HEK293 (cell line): ENCODE measurements at regions not wholly inside any gene's neighbourhood (a gene's known extent, or its start where the extent isn't known, plus 50 kb on each side); places are given as distances from the start of the nearest gene placed in this dataset.
A peak's percentile ranks its signal among the peaks of the same experiment; 100 is the strongest.

Experiments
- CTCF ChIA-PET: fragments of 350-600 bp; formaldehyde crosslinking; extraction: SDS; loops from one replicate; lab custom pipeline; 2021; ENCODE audit warnings: antibody characterized with exemption; lab: Yijun Ruan, JAX
- POLR2A ChIA-PET: fragments of 300-600 bp; formaldehyde crosslinking; extraction: SDS; loops from one replicate; lab custom pipeline; 2020; ENCODE audit warnings: antibody characterized with exemption, inconsistent platforms; lab: Yijun Ruan, JAX
- H3K27ac ChIP-seq: fragments of 200-500 bp; sonication (Bioruptor generic); 2 replicates; pipeline ENCODE4 v1.5.1; 2014; ENCODE audit warnings: low read depth, low read length, control low read depth, inconsistent platforms; ENCODE audit errors: extremely low read depth
- H3K36me3 ChIP-seq, 2 experiments: fragments of 200-500 bp in 1 of 2; sonication (Bioruptor generic) in 1 of 2; 1 replicate in 1 of 2; 2 replicates in 1 of 2; pipeline ENCODE4 v1.5.1; 2014 to 2017; ENCODE audit warnings: inconsistent platforms in 2 of 2, low read length in 2 of 2; ENCODE audit not compliant: control insufficient read depth in 2 of 2, insufficient read depth in 1 of 2
- H3K4me1 ChIP-seq: fragments of 200-500 bp; sonication (Bioruptor generic); 2 replicates; pipeline ENCODE4 v1.5.1; 2014; ENCODE audit warnings: mild to moderate bottlenecking, low read length, inconsistent platforms; ENCODE audit not compliant: control insufficient read depth, insufficient read depth
- H3K4me3 ChIP-seq: 2 replicates; pipeline ENCODE4 v1.5.1; 2011; ENCODE audit warnings: low read depth, mild to moderate bottlenecking, control low read depth, low read length, moderate library complexity
- H3K9me3 ChIP-seq: fragments of 200-500 bp; sonication (Bioruptor generic); 2 replicates; pipeline ENCODE4 v1.5.1; 2014; ENCODE audit warnings: low read depth, low read length, inconsistent platforms; ENCODE audit not compliant: control insufficient read depth, insufficient read depth
- OSR2 ChIP-seq: fragments of 450-650 bp; formaldehyde crosslinking; IDR thresholded peaks from 2 replicates; pipeline ENCODE4 v1.5.1; 2016; ENCODE audit warnings: missing biosample characterization, missing genetic modification characterization
- SCRT2 ChIP-seq: fragments of 450-650 bp; formaldehyde crosslinking; IDR thresholded peaks from 2 replicates; pipeline ENCODE4 v1.5.1; 2016; ENCODE audit warnings: missing biosample characterization, missing genetic modification characterization
- SP3 ChIP-seq: fragments of 450-650 bp; formaldehyde crosslinking; IDR thresholded peaks from 2 replicates; pipeline ENCODE4 v1.5.1; 2016; ENCODE audit warnings: missing biosample characterization, missing genetic modification characterization
- ZBTB7A ChIP-seq: fragments of 450-650 bp; formaldehyde crosslinking; IDR thresholded peaks from 2 replicates; pipeline ENCODE4 v1.5.1; 2016; ENCODE audit warnings: low read depth, missing biosample characterization, missing genetic modification characterization
- ZNF114 ChIP-seq: fragments of 450-650 bp; formaldehyde crosslinking; IDR thresholded peaks from 2 replicates; pipeline ENCODE4 v1.5.0; 2017; ENCODE audit warnings: missing biosample characterization, missing genetic modification characterization
- ZNF24 ChIP-seq: fragments of 450-650 bp; formaldehyde crosslinking; IDR thresholded peaks from 2 replicates; pipeline ENCODE4 v1.5.1; 2016; ENCODE audit warnings: missing biosample characterization, missing genetic modification characterization
- ZNF302 ChIP-seq: fragments of 450-650 bp; formaldehyde crosslinking; IDR thresholded peaks from 2 replicates; pipeline ENCODE4 v1.5.1; 2016; ENCODE audit warnings: missing biosample characterization, missing genetic modification characterization, low read depth
- ZNF366 ChIP-seq: fragments of 450-650 bp; formaldehyde crosslinking; conservative IDR thresholded peaks from 2 replicates; pipeline ENCODE4 v1.5.1; 2016; ENCODE audit warnings: missing biosample characterization, missing genetic modification characterization
- ZNF37A ChIP-seq: fragments of 450-650 bp; IDR thresholded peaks from 2 replicates; pipeline ENCODE4 v1.5.1; 2018; ENCODE audit warnings: missing biosample characterization, missing genetic modification characterization
- ZNF394 ChIP-seq: fragments of 450-650 bp; formaldehyde crosslinking; IDR thresholded peaks from 2 replicates; pipeline ENCODE4 v1.5.1; 2016; ENCODE audit warnings: missing biosample characterization, missing genetic modification characterization, mild to moderate bottlenecking, moderate library complexity, borderline replicate concordance
- ZNF513 ChIP-seq: fragments of 450-650 bp; IDR thresholded peaks from 2 replicates; pipeline ENCODE4 v1.5.1; 2018; ENCODE audit warnings: missing biosample characterization, missing genetic modification characterization
- ZNF664 ChIP-seq: fragments of 450-650 bp; formaldehyde crosslinking; IDR thresholded peaks from 2 replicates; pipeline ENCODE4 v1.5.1; 2016; ENCODE audit warnings: missing biosample characterization, missing genetic modification characterization
- ZNF701 ChIP-seq: fragments of 450-650 bp; formaldehyde crosslinking; IDR thresholded peaks from 2 replicates; pipeline ENCODE4 v1.5.1; 2016; ENCODE audit warnings: missing biosample characterization, missing genetic modification characterization
- ZNF704 ChIP-seq: fragments of 450-650 bp; formaldehyde crosslinking; IDR thresholded peaks from 2 replicates; pipeline ENCODE4 v1.5.1; 2016; ENCODE audit warnings: missing biosample characterization, missing genetic modification characterization
- ZNF843 ChIP-seq: fragments of 450-650 bp; formaldehyde crosslinking; IDR thresholded peaks from 2 replicates; pipeline ENCODE4 v1.5.1; 2016; ENCODE audit warnings: missing biosample characterization, missing genetic modification characterization
- TF ChIP-seq, protein P1 (sequence below): IDR thresholded peaks from 2 replicates; pipeline ENCODE4 v1.6.1; 2011; ENCODE audit warnings: mild to moderate bottlenecking, low read depth, low read length, borderline replicate concordance
- TF ChIP-seq, protein P2 (sequence below): fragments of 450-650 bp; formaldehyde crosslinking; IDR thresholded peaks from 2 replicates; pipeline ENCODE4 v1.5.1; 2017; ENCODE audit warnings: missing biosample characterization, missing genetic modification characterization

GRCh38 chr11:95289378-95290101 is 58.5 kb upstream of the SESN3 start:
- ChIA-PET CTCF (no interaction called here), POLR2A (no interaction called here)
- no peak overlapping the region for H3K27ac ChIP-seq

DNA sequence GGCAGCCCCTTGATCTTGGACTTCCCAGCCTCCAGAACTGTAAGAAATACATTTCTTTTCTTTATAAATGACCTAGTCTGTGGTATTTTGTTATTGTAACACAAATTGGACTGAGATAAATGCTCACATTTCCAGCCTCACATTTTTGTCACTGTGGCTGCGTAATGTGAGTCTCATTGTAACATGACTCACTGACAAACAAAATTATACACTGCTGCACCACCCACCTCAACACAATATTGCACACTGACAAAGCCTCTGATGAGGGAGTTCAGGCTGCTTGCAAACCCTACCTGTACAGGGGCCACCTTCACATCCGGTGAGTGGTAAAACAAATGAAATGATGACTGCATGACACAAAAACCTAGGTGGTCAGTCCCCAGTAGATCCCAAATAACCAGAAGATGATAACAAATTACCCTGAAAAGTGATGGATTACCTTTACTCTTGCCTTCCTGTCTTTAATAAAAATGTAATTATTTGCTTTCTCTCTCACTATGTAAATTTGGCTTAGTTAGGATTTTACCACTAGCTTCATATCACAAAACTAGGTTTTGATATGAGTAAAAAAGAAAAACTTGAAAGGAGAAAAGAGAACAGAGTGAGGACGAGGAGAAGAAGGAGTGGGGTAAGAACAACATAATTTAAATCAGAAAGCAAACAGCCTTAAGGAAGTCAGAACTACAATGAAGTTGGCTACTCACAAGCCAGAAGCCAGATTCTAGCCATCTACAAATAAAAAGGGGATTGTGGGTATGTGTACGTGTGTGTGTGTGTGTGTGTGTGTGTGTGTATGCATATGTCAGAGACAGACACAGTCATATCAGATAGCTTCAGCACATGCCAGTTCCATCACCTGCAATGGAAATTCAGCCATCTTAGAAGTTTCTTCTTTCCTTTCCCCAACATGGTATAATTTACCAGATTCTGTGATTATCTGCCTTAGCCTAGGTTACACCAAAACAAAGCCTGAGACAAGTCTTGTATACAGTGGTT is 53.4 kb upstream of the SESN3 start:
- CTCF ChIA-PET: no interaction called here
- Histone ChIP-seq H3K4me3 (no peak overlapping the region), H3K36me3 (no peaks in the 10 kb centered on the region), H3K27ac (no peak overlapping the region), H3K9me3 (no peaks in the 10 kb centered on the region), H3K4me1 (no peaks in the 10 kb centered on the region)
- POLR2A ChIA-PET: interaction anchor here (0.7 kb wide), 1 partner anchor 53 kb away, joined by 3 read pairs; the partner anchor contains the start of gene SESN3
- TF ChIP-seq ZNF394 (tag by site-specific recombination): no peak
- TF ChIP-seq, protein P1, sequence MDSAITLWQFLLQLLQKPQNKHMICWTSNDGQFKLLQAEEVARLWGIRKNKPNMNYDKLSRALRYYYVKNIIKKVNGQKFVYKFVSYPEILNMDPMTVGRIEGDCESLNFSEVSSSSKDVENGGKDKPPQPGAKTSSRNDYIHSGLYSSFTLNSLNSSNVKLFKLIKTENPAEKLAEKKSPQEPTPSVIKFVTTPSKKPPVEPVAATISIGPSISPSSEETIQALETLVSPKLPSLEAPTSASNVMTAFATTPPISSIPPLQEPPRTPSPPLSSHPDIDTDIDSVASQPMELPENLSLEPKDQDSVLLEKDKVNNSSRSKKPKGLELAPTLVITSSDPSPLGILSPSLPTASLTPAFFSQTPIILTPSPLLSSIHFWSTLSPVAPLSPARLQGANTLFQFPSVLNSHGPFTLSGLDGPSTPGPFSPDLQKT: no peak

More at GRCh38 chr11:95289378-95290101, 58.5 kb upstream of the SESN3 start:
- Histone ChIP-seq H3K9me3 (no peaks in the 10 kb centered on the region), H3K36me3 (no peaks in the 10 kb centered on the region), H3K4me1 (no peaks in the 10 kb centered on the region), H3K4me3 (no peak overlapping the region)
- no peak for TF ChIP-seq OSR2 (tag by site-specific recombination)
- no peak for TF ChIP-seq ZNF24 (tag by site-specific recombination)
- TF ChIP-seq ZNF664: no peak
- no peak for TF ChIP-seq ZNF114 (tag by site-specific recombination)
- TF ChIP-seq ZNF302: no peak
- TF ChIP-seq ZNF843 (tag by site-specific recombination): no peak
- no peak for TF ChIP-seq ZNF701

- no peaks in the 10 kb centered on the region for H3K36me3 ChIP-seq
- no peaks in the 10 kb centered on the region for H3K4me1 ChIP-seq
- ChIA-PET CTCF (no interaction called here), POLR2A (interaction anchor here (0.7 kb wide), 1 partner anchor 52 kb away, joined by 3 read pairs; the partner anchor contains the start of gene SESN3)
- H3K27ac ChIP-seq: no peak overlapping the region
- H3K4me3 ChIP-seq: no peak overlapping the region
- TF ChIP-seq ZNF37A (tag by site-specific recombination) (no peak), ZNF302 (no peak), SCRT2 (tag by site-specific recombination) (peak; percentile 15; the same call in 1 of the 2 replicates), SP3 (tag by site-specific recombination) (no peak)
- no peaks in the 10 kb centered on the region for H3K9me3 ChIP-seq
Observed at GRCh38 chr11:95283650-95284049, 52.6 kb upstream of the SESN3 start.

GRCh38 chr11:95283146-95283545 is 52.1 kb upstream of the SESN3 start:
- TF ChIP-seq ZNF704 (tag by site-specific recombination) (no peak), ZBTB7A (tag by site-specific recombination) (no peak), ZNF366 (tag by site-specific recombination) (no peak), ZNF513 (tag by site-specific recombination) (no peak)
- TF ChIP-seq, protein P2, sequence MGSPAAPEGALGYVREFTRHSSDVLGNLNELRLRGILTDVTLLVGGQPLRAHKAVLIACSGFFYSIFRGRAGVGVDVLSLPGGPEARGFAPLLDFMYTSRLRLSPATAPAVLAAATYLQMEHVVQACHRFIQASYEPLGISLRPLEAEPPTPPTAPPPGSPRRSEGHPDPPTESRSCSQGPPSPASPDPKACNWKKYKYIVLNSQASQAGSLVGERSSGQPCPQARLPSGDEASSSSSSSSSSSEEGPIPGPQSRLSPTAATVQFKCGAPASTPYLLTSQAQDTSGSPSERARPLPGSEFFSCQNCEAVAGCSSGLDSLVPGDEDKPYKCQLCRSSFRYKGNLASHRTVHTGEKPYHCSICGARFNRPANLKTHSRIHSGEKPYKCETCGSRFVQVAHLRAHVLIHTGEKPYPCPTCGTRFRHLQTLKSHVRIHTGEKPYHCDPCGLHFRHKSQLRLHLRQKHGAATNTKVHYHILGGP (tag by site-specific recombination): no peak
- no peak overlapping the region for H3K4me3 ChIP-seq
- no peaks in the 10 kb centered on the region for H3K36me3 ChIP-seq
- no peaks in the 10 kb centered on the region for H3K9me3 ChIP-seq
- POLR2A ChIA-PET: no interaction called here
- H3K27ac ChIP-seq: no peak overlapping the region
- H3K4me1 ChIP-seq: no peaks in the 10 kb centered on the region
- CTCF ChIA-PET: interaction anchor here (0.9 kb wide), 1 partner anchor 194 kb away, joined by 3 read pairs; no protein-coding TSS in a partner anchor
